Erythroblast (primary cell): ENCODE measurements at regions not wholly inside any gene's neighbourhood (a gene's known extent, or its start where the extent isn't known, plus 50 kb on each side); places are given as distances from the start of the nearest gene placed in this dataset.

ENCODE experiments used
- GATA1 ChIP-seq: IDR thresholded peaks from 2 replicates; pipeline ENCODE4 v1.6.1; 2011; ENCODE audit warnings: low read depth, mild to moderate bottlenecking, control low read depth, low read length, moderate library complexity
- POLR2A ChIP-seq: IDR thresholded peaks from 2 replicates; pipeline ENCODE4 v1.6.1; 2011; ENCODE audit warnings: mild to moderate bottlenecking, low read length

GRCh38 chr10:31615129-31615528 lies 296.1 kb downstream of the ZEB1 start:
- no peak for TF ChIP-seq POLR2A
- TF ChIP-seq GATA1, result no peak
